CD4-positive, alpha-beta T cell (primary cell): ENCODE measurements at regions not wholly inside any gene's neighbourhood (a gene's known extent, or its start where the extent isn't known, plus 50 kb on each side); places are given as distances from the start of the nearest gene placed in this dataset.

ENCODE experiments used
- ATAC-seq: fragments of 200-7000 bp; cut with Tn5 transposase; one replicate; pipeline ENCODE4 v1.10.0; 2022; ENCODE audit warnings: mild to moderate bottlenecking; ENCODE audit not compliant: poor library complexity
- CTCF ChIA-PET: fragments of 350-600 bp; sonication (Branson Sonifier 250); formaldehyde crosslinking; loops from one replicate; lab custom pipeline; 2021; ENCODE audit warnings: antibody characterized with exemption, inconsistent platforms; lab: Charles Lee
- POLR2A ChIA-PET: fragments of 350-600 bp; sonication (Branson Sonifier 250); formaldehyde crosslinking; loops from one replicate; lab custom pipeline; 2021; ENCODE audit warnings: antibody characterized with exemption, inconsistent platforms; lab: Charles Lee
- DNase-seq, 14 experiments: peaks; one replicate each; pipeline ENCODE4 v3.0.0-alpha.2; 2013 to 2020; ENCODE audit warnings: mixed read lengths in 2 of 14
- H3K27ac ChIP-seq, 2 donors: one replicate each; pipeline versions ENCODE4 v1.5.1 to v1.7.0; 2013; ENCODE audit warnings: low read length in 2 of 2, low read depth in 1 of 2, mild to moderate bottlenecking in 1 of 2
- H3K27me3 ChIP-seq, 2 experiments: 1 replicate in 1 of 2; 2 replicates in 1 of 2; pipeline versions ENCODE4 v1.6.1 to v1.7.0; 2013; ENCODE audit warnings: low read length in 2 of 2, control low read depth in 1 of 2, mild to moderate bottlenecking in 1 of 2, moderate library complexity in 1 of 2; ENCODE audit not compliant: insufficient read depth in 2 of 2, control insufficient read depth in 1 of 2
- H3K36me3 ChIP-seq: one replicate; pipeline ENCODE4 v1.6.1; 2013; ENCODE audit warnings: low read length, control low read depth; ENCODE audit not compliant: insufficient read depth
- H3K4me1 ChIP-seq: one replicate; pipeline ENCODE4 v1.6.1; 2013; ENCODE audit warnings: low read length, control low read depth; ENCODE audit not compliant: insufficient read depth
- H3K4me3 ChIP-seq: one replicate; pipeline ENCODE4 v1.5.1; 2013; ENCODE audit warnings: mild to moderate bottlenecking, low read length, moderate library complexity
- H3K9me3 ChIP-seq, 2 experiments: 1 replicate in 1 of 2; 2 replicates in 1 of 2; pipeline versions ENCODE4 v1.6.1 to v1.7.0; 2013; ENCODE audit warnings: low read length in 2 of 2, mild to moderate bottlenecking in 2 of 2, control low read depth in 1 of 2, moderate library complexity in 1 of 2; ENCODE audit not compliant: control insufficient read depth in 1 of 2, insufficient read depth in 1 of 2
- H3K27ac Mint-ChIP-seq: one replicate; pipeline ENCODE4 v1.8.0; 2020; ENCODE audit warnings: mixed read lengths
- H3K27me3 Mint-ChIP-seq: one replicate; pipeline ENCODE4 v1.8.0; 2021; ENCODE audit warnings: mixed read lengths
- H3K36me3 Mint-ChIP-seq: one replicate; pipeline ENCODE4 v1.8.0; 2021; ENCODE audit warnings: low read depth, mixed read lengths
- H3K4me1 Mint-ChIP-seq: one replicate; pipeline ENCODE4 v1.8.0; 2021; ENCODE audit warnings: low read depth, mixed read lengths
- H3K4me3 Mint-ChIP-seq: one replicate; pipeline ENCODE4 v1.8.0; 2020; ENCODE audit warnings: mild to moderate bottlenecking, mixed read lengths
- H3K9me3 Mint-ChIP-seq: one replicate; pipeline ENCODE4 v1.8.0; 2020; ENCODE audit warnings: mixed read lengths
- CTCF ChIP-seq: fragments of 200-600 bp; IDR thresholded peaks from one replicate; pipeline ENCODE4 v1.8.0; 2022; ENCODE audit warnings: antibody characterized with exemption, mild to moderate bottlenecking
- intact Hi-C, 2 experiments: fragments of 100-400 bp; cut with DNase I in 1 of 2; cut with micrococcal nuclease in 1 of 2; formaldehyde crosslinking; loops; one replicate each; pipeline versions ENCODE4 v1.15.1 to v1.9.0; 2023 to 2025; cut with DNase I, micrococcal nuclease

GRCh38 chr11:127919206-127920000, 668.0 kb downstream of the ETS1 start:
- no peaks in the 10 kb centered on the region for H3K36me3 ChIP-seq
- H3K27ac ChIP-seq: no peak overlapping the region
- H3K9me3 Mint-ChIP-seq: peaks cover 19% of the 10 kb centered on the region
- ATAC-seq (no peak), DNase-seq (no peak)
- intact Hi-C loops: no loop called here
- no peaks in the 10 kb centered on the region for H3K36me3 Mint-ChIP-seq
- H3K4me3 Mint-ChIP-seq: no peak overlapping the region
- ChIA-PET POLR2A (no interaction called here), CTCF (no interaction called here)
- H3K9me3 ChIP-seq: peaks cover 0 to 10% of the 10 kb centered on the region in 2 experiments
- no peaks in the 10 kb centered on the region for H3K27me3 ChIP-seq
- no peak overlapping the region for H3K27ac Mint-ChIP-seq
- TF ChIP-seq CTCF: no peak
- no peaks in the 10 kb centered on the region for H3K4me1 ChIP-seq
- peaks cover 43% of the 10 kb centered on the region for H3K27me3 Mint-ChIP-seq
- H3K4me1 Mint-ChIP-seq: no peaks in the 10 kb centered on the region
- H3K4me3 ChIP-seq: no peak overlapping the region

- peaks cover 4 to 5% of the 10 kb centered on the region in 2 experiments for H3K27me3 ChIP-seq
- no peaks in the 10 kb centered on the region for H3K9me3 Mint-ChIP-seq
- no peak overlapping the region for H3K4me3 ChIP-seq
- H3K4me1 ChIP-seq: no peaks in the 10 kb centered on the region
- ATAC-seq (no peak), DNase-seq (no peak)
- H3K27me3 Mint-ChIP-seq: peaks cover 5% of the 10 kb centered on the region
- H3K36me3 ChIP-seq: no peaks in the 10 kb centered on the region
- H3K27ac ChIP-seq: no peak overlapping the region
- no peak for TF ChIP-seq CTCF
- H3K27ac Mint-ChIP-seq: no peak overlapping the region
- intact Hi-C loops: no loop called here
- H3K4me3 Mint-ChIP-seq: no peak overlapping the region
- H3K36me3 Mint-ChIP-seq: no peaks in the 10 kb centered on the region
- CTCF ChIA-PET: no interaction called here
- no peaks in the 10 kb centered on the region for H3K4me1 Mint-ChIP-seq
- POLR2A ChIA-PET: no interaction called here
- H3K9me3 ChIP-seq: peaks cover 0 to 14% of the 10 kb centered on the region in 2 experiments
Observed at GRCh38 chr11:127902382-127902781, 685.0 kb downstream of the ETS1 start.

- intact Hi-C loops: no loop called here
- Histone ChIP-seq H3K27me3 (peaks cover 0 to 4% of the 10 kb centered on the region in 2 experiments), H3K4me1 (no peaks in the 10 kb centered on the region), H3K27ac (no peak overlapping the region), H3K4me3 (no peak overlapping the region), H3K9me3 (peaks cover 0 to 14% of the 10 kb centered on the region in 2 experiments), H3K36me3 (no peaks in the 10 kb centered on the region)
- POLR2A ChIA-PET: no interaction called here
- H3K27ac Mint-ChIP-seq: no peak overlapping the region
- DNase-seq (no peak), ATAC-seq (no peak)
- CTCF ChIA-PET: no interaction called here
- H3K9me3 Mint-ChIP-seq: no peaks in the 10 kb centered on the region
- H3K4me1 Mint-ChIP-seq: no peaks in the 10 kb centered on the region
- no peak overlapping the region for H3K4me3 Mint-ChIP-seq
- no peak for TF ChIP-seq CTCF
- no peaks in the 10 kb centered on the region for H3K36me3 Mint-ChIP-seq
- H3K27me3 Mint-ChIP-seq: peaks cover 5% of the 10 kb centered on the region
Observed at GRCh38 chr11:127898422-127899365, 688.7 kb downstream of the ETS1 start.
